Middle frontal gyrus (tissue), 1 donor: ENCODE measurements at regions not wholly inside any gene's neighbourhood (a gene's known extent, or its start where the extent isn't known, plus 50 kb on each side); places are given as distances from the start of the nearest gene placed in this dataset.

Experiments used
- DNase-seq: peaks from one replicate; pipeline ENCODE4 v3.0.0-alpha.2; 2015; ENCODE audit warnings: low spot score; ENCODE audit errors: extremely low spot score

GRCh38 chr1:90206260-90206659 lies 211.3 kb downstream of the ZNF326 start:
- no peak for DNase-seq

GRCh38 chr1:90204780-90205179 lies 209.9 kb downstream of the ZNF326 start:
- no peak for DNase-seq

GRCh38 chr1:90204023-90204590 lies 209.2 kb downstream of the ZNF326 start:
- no peak for DNase-seq

GRCh38 chr1:90201467-90202358 lies 206.8 kb downstream of the ZNF326 start:
- DNase-seq, result no peak

GRCh38 chr1:90200646-90201205 lies 205.8 kb downstream of the ZNF326 start:
- DNase-seq, result no peak

- DNase-seq, result no peak
These were observed 203.9 kb downstream of the ZNF326 start for GRCh38 chr1:90198616-90199332.

GRCh38 chr1:90193116-90193515 lies 198.2 kb downstream of the ZNF326 start:
- no peak for DNase-seq

GRCh38 chr1:90192408-90192807 lies 197.5 kb downstream of the ZNF326 start:
- no peak for DNase-seq

- DNase-seq, result no peak
These were observed 195.6 kb downstream of the ZNF326 start for GRCh38 chr1:90190523-90190922.

GRCh38 chr1:90189889-90190288 lies 195.0 kb downstream of the ZNF326 start:
- no peak for DNase-seq

- no peak for DNase-seq
These were observed 192.3 kb downstream of the ZNF326 start for GRCh38 chr1:90187323-90187585.

GRCh38 chr1:90186506-90187322 lies 191.8 kb downstream of the ZNF326 start:
- no peak for DNase-seq

- DNase-seq, result no peak
These were observed 181.6 kb downstream of the ZNF326 start for GRCh38 chr1:90176530-90176929.

- no peak for DNase-seq
These were observed 180.7 kb downstream of the ZNF326 start for GRCh38 chr1:90175490-90176167.

- no peak for DNase-seq
These were observed 179.3 kb downstream of the ZNF326 start for GRCh38 chr1:90174246-90174645.

- DNase-seq, result no peak
These were observed 167.3 kb downstream of the ZNF326 start for GRCh38 chr1:90162216-90162615.

- DNase-seq, result no peak
These were observed 166.7 kb downstream of the ZNF326 start for GRCh38 chr1:90161625-90162024.

GRCh38 chr1:90155721-90156487 lies 161.0 kb downstream of the ZNF326 start:
- no peak for DNase-seq

- no peak for DNase-seq
These were observed 159.8 kb downstream of the ZNF326 start for GRCh38 chr1:90154711-90155110.

- DNase-seq, result no peak
These were observed 154.2 kb downstream of the ZNF326 start for GRCh38 chr1:90149101-90149500.
